Karpas-422 (cell line): ENCODE measurements at regions not wholly inside any gene's neighbourhood (a gene's known extent, or its start where the extent isn't known, plus 50 kb on each side); places are given as distances from the start of the nearest gene placed in this dataset.
A peak's percentile ranks its signal among the peaks of the same experiment; 100 is the strongest.
"Not testable (repeated sequence)": the region's sequence is repeated elsewhere in the genome, so short reads cannot be mapped to it uniquely, and the experiment has no call there.

Experiments used
- DNase-seq: peaks from one replicate; pipeline ENCODE4 v3.0.0-alpha.2; 2015
- H2AFZ ChIP-seq: fragments of 200-600 bp; sonication (generic); 2 replicates; pipeline ENCODE4 v1.6.1; 2014; ENCODE audit warnings: antibody characterized with exemption, low read length, mixed read lengths
- H3K27ac ChIP-seq: fragments of 200-600 bp; sonication (generic); 2 replicates; pipeline ENCODE4 v1.5.1; 2014; ENCODE audit warnings: mild to moderate bottlenecking, low read length, moderate library complexity
- H3K27me3 ChIP-seq: fragments of 200-600 bp; sonication (generic); 2 replicates; pipeline ENCODE4 v1.6.1; 2014; ENCODE audit warnings: low read length, mixed read lengths
- H3K36me3 ChIP-seq: fragments of 200-600 bp; sonication (generic); 2 replicates; pipeline ENCODE4 v1.6.1; 2014; ENCODE audit warnings: low read length, mixed read lengths; ENCODE audit not compliant: insufficient read depth
- H3K4me1 ChIP-seq: fragments of 200-600 bp; sonication (generic); 2 replicates; pipeline ENCODE4 v1.6.1; 2014; ENCODE audit warnings: mild to moderate bottlenecking, low read length, mixed read lengths
- H3K4me2 ChIP-seq: fragments of 200-600 bp; sonication (generic); 2 replicates; pipeline ENCODE4 v1.6.1; 2014; ENCODE audit warnings: low read length, low read depth, mild to moderate bottlenecking; ENCODE audit not compliant: poor library complexity, severe bottlenecking
- H3K4me3 ChIP-seq: fragments of 200-600 bp; sonication (generic); 2 replicates; pipeline ENCODE4 v1.5.1; 2014; ENCODE audit warnings: mild to moderate bottlenecking, antibody characterized with exemption, low read length, mixed read lengths
- H3K79me2 ChIP-seq: fragments of 200-600 bp; sonication (generic); 2 replicates; pipeline ENCODE4 v1.6.1; 2014; ENCODE audit warnings: mild to moderate bottlenecking, low read length, mixed read lengths
- H3K9ac ChIP-seq: fragments of 200-600 bp; sonication (generic); 2 replicates; pipeline ENCODE4 v1.6.0; 2014; ENCODE audit warnings: low read length
- H3K9me2 ChIP-seq: fragments of 200-600 bp; sonication (generic), shearing (Covaris generic); replicated peaks from 2 replicates; pipeline ENCODE4 v1.6.0; 2014; ENCODE audit warnings: mild to moderate bottlenecking, low read length, moderate library complexity; ENCODE audit not compliant: insufficient read depth
- H3K9me3 ChIP-seq: fragments of 300-700, 200-600 bp; sonication (generic); 2 replicates; pipeline ENCODE4 v1.6.1; 2014; ENCODE audit warnings: low read length, mixed read lengths
- H4K20me1 ChIP-seq: fragments of 200-600 bp; sonication (generic); 2 replicates; pipeline ENCODE4 v1.6.1; 2014; ENCODE audit warnings: mild to moderate bottlenecking, antibody characterized with exemption, low read length, low read depth; ENCODE audit not compliant: insufficient read depth

- not testable (repeated sequence) for H3K4me2 ChIP-seq, H3K4me3 ChIP-seq, H3K36me3 ChIP-seq, H3K79me2 ChIP-seq, H2AFZ ChIP-seq, DNase-seq, H3K9me2 ChIP-seq, H3K27me3 ChIP-seq, H3K27ac ChIP-seq, H3K4me1 ChIP-seq, H4K20me1 ChIP-seq, H3K9ac ChIP-seq
- H3K9me3 ChIP-seq: peaks cover 12% of the 10 kb centered on the region
Measured at GRCh38 chr10:42533866-42534265, 104.5 kb downstream of the ZNF33B start.

DNA sequence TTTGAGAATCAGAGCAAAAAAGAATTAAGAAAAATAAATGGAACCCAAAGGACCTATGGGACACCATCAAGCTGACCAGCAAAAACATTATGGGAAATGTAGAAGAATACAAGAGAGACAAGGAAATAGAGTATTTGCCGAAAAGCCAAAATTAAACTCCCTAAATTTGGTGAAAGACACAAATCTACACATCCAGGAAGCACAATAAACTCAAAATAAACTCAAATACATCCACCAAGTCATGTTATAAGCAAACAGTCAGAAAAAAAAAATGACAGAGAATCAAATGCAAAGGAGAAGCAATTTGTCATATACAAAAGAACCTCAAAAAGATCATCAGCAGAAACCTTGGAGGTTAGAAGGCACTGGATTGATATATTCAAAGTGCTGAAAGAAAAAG lies 105.4 kb downstream of the ZNF33B start:
- no peak overlapping the region for H3K4me2 ChIP-seq
- H3K79me2 ChIP-seq: peaks cover 5% of the 10 kb centered on the region; the same call in 1 of the 2 replicates
- no peaks in the 10 kb centered on the region for H3K9me2 ChIP-seq
- H3K9ac ChIP-seq: no peak overlapping the region
- no peaks in the 10 kb centered on the region for H4K20me1 ChIP-seq
- H3K27ac ChIP-seq: no peak overlapping the region
- H3K27me3 ChIP-seq: no peaks in the 10 kb centered on the region
- no peaks in the 10 kb centered on the region for H3K4me1 ChIP-seq
- H3K4me3 ChIP-seq: no peak overlapping the region
- peak; percentile 27 for DNase-seq
- H3K9me3 ChIP-seq: peaks cover 12% of the 10 kb centered on the region
- peaks cover 5% of the 10 kb centered on the region for H3K36me3 ChIP-seq
- H2AFZ ChIP-seq: no peak overlapping the region

DNA sequence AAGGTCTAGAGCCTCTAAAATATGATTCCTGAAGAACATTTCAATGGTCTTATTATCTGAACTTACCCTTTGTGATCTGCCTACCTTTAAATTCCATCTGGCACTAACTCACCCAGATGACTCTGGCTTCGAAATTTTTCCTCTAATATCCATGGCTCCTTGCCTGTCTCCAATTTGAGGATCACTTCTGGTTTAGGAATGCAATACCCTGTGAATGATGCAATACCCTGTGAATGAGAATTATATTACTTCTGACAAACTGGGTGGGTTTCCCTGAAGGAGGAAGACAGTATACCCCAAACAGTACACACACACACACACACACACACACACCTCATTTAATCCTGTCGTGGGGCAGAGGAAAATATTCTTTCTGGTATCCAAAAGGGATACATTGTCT lies 115.3 kb downstream of the ZNF33B start:
- Histone ChIP-seq H3K9me3 (peaks cover 49% of the 10 kb centered on the region), H3K4me2 (no peak overlapping the region), H3K9ac (no peak overlapping the region), H3K36me3 (peaks cover 63% of the 10 kb centered on the region), H2AFZ (no peak overlapping the region), H3K79me2 (no peaks in the 10 kb centered on the region), H3K4me3 (no peak overlapping the region), H3K27me3 (no peaks in the 10 kb centered on the region), H3K9me2 (no peaks in the 10 kb centered on the region), H3K4me1 (no peaks in the 10 kb centered on the region), H4K20me1 (no peaks in the 10 kb centered on the region), H3K27ac (no peak overlapping the region)
- DNase-seq: no peak

DNA sequence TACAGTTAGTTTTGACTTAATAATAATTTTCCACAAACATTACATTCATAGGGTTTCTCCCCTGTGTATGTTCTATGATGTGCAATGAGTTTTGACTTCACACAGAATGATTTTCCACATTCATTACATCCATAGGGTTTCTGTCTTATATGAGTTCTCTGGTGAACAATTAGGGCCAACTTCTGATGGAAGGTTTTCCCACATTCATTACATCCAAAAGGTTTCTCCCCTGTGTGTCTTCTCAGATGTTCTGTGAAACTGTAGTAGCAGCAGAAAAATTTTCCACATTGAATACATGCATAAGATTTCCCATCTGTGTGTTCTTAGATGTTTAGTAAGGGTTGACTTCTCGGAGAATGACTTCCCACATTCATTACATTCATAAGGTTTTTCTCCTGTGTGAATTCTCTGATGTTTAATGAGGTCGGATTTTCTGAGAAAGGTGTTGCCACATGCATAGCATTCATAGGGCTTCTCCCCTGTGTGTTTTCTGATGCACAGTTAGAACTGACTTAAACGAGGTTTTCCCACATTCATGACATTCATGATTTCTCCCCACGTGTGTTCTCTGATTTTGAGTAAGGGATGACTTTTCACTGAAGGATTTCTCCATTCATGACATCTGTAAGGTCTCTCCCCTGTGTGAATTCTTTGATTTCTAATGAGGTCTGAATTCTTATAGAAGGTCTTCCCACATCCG lies 118.5 kb downstream of the ZNF33B start:
- H3K4me2 ChIP-seq: no peak overlapping the region
- no peaks in the 10 kb centered on the region for H3K9me2 ChIP-seq
- H3K4me3 ChIP-seq: no peak overlapping the region
- H3K79me2 ChIP-seq: no peaks in the 10 kb centered on the region
- no peak overlapping the region for H2AFZ ChIP-seq
- no peaks in the 10 kb centered on the region for H3K27me3 ChIP-seq
- H3K9me3 ChIP-seq: peaks cover 77% of the 10 kb centered on the region
- H3K9ac ChIP-seq: no peak overlapping the region
- H3K27ac ChIP-seq: no peak overlapping the region
- H4K20me1 ChIP-seq: no peaks in the 10 kb centered on the region
- H3K36me3 ChIP-seq: peaks cover 57% of the 10 kb centered on the region
- DNase-seq: no peak
- H3K4me1 ChIP-seq: no peaks in the 10 kb centered on the region

DNA sequence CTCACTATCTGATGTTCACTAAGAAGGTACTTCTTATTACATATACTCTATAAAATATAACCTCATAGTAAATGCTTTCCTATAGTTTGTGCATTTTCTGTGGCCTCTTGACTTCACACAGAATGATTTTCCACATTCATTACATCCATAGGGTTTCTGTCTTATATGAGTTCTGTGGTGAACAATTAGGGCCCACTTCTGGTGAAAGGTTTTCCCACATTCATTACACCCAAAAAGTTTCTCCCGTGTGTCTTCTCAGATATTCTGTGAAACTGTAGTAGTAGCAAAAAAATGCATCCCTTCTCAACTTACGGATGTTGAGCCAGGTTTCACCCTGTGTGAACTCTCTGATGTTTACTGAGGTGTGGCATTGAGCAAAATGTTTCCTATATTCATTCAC lies 119.3 kb downstream of the ZNF33B start:
- Histone ChIP-seq H3K9me3 (peaks cover 78% of the 10 kb centered on the region), H3K27me3 (no peaks in the 10 kb centered on the region), H3K4me1 (no peaks in the 10 kb centered on the region), H2AFZ (no peak overlapping the region), H3K79me2 (no peaks in the 10 kb centered on the region), H3K4me3 (no peak overlapping the region), H4K20me1 (no peaks in the 10 kb centered on the region), H3K27ac (no peak overlapping the region), H3K4me2 (no peak overlapping the region), H3K9ac (no peak overlapping the region), H3K9me2 (no peaks in the 10 kb centered on the region), H3K36me3 (peaks cover 50% of the 10 kb centered on the region)
- DNase-seq: no peak

DNA sequence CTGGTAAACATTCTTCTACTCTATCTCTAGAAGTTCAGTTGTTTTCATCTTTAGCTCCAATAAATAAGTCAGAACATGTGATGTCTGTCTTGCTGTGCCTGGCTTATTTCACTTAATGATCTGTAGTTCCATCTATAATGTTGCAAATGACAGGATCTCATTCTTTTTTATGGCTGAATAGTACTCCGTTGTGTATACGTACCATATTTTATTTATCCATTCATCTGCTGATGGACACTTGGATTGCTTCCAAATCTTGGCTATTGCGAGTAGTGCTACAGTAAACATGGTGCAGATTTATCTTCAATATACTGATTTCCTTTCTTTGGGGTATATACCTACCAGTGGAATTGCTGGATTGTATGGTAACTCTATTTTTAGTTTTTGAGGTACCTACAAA lies 124.4 kb downstream of the ZNF33B start:
- no peak overlapping the region for H3K9ac ChIP-seq
- no peaks in the 10 kb centered on the region for H3K79me2 ChIP-seq
- no peak overlapping the region for H2AFZ ChIP-seq
- DNase-seq: no peak
- no peak overlapping the region for H3K27ac ChIP-seq
- H3K27me3 ChIP-seq: no peaks in the 10 kb centered on the region
- no peaks in the 10 kb centered on the region for H3K9me2 ChIP-seq
- H3K36me3 ChIP-seq: no peaks in the 10 kb centered on the region
- H3K9me3 ChIP-seq: peaks cover 52% of the 10 kb centered on the region
- H3K4me1 ChIP-seq: no peaks in the 10 kb centered on the region
- H4K20me1 ChIP-seq: no peaks in the 10 kb centered on the region
- no peak overlapping the region for H3K4me2 ChIP-seq
- no peak overlapping the region for H3K4me3 ChIP-seq

- no peak overlapping the region for H3K27ac ChIP-seq
- H3K27me3 ChIP-seq: no peaks in the 10 kb centered on the region
- H4K20me1 ChIP-seq: no peaks in the 10 kb centered on the region
- no peaks in the 10 kb centered on the region for H3K9me2 ChIP-seq
- H2AFZ ChIP-seq: no peak overlapping the region
- DNase-seq: no peak
- no peaks in the 10 kb centered on the region for H3K79me2 ChIP-seq
- H3K4me1 ChIP-seq: no peaks in the 10 kb centered on the region
- H3K36me3 ChIP-seq: no peaks in the 10 kb centered on the region
- H3K9me3 ChIP-seq: no peaks in the 10 kb centered on the region
- H3K4me2 ChIP-seq: no peak overlapping the region
- H3K4me3 ChIP-seq: no peak overlapping the region
- H3K9ac ChIP-seq: no peak overlapping the region
Measured at GRCh38 chr10:42491801-42492200, 146.6 kb downstream of the ZNF33B start.

DNA sequence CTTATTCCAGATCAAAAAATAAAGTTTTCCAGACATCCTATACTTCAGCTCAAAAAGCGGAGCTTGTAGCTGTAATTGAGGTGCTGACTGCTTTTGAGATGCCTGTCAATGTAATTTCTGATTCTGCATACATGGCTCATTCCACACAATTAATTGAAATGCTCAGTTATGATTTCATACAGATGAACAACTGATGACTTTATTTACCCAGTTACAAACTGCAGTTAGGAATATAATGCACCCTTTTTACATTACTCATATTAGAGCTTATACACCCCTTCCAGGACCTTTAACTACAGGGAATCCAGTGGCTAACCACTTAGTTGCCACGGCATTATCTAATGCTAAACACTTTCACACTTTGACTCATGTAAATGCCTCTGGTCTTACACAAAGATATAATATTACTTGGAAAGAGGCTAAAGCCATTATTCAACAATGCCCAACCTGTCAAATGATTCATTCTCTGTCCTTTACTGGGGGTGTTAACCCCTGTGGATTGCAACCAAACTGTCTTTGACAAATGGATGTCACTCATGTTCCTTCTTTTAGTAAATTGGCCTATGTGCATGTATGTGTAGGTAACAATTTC lies 147.3 kb downstream of the ZNF33B start:
- Histone ChIP-seq H3K9me2 (no peaks in the 10 kb centered on the region), H3K9ac (no peak overlapping the region), H4K20me1 (no peaks in the 10 kb centered on the region), H3K36me3 (no peaks in the 10 kb centered on the region), H3K4me2 (no peak overlapping the region), H3K27ac (no peak overlapping the region), H3K4me1 (no peaks in the 10 kb centered on the region), H3K9me3 (no peaks in the 10 kb centered on the region), H3K4me3 (no peak overlapping the region), H2AFZ (no peak overlapping the region), H3K27me3 (no peaks in the 10 kb centered on the region), H3K79me2 (no peaks in the 10 kb centered on the region)
- no peak for DNase-seq
